ENCODE measurements at regions not wholly inside any gene's neighbourhood (a gene's known extent, or its start where the extent isn't known, plus 50 kb on each side); places are given as distances from the start of the nearest gene placed in this dataset.

DNA sequence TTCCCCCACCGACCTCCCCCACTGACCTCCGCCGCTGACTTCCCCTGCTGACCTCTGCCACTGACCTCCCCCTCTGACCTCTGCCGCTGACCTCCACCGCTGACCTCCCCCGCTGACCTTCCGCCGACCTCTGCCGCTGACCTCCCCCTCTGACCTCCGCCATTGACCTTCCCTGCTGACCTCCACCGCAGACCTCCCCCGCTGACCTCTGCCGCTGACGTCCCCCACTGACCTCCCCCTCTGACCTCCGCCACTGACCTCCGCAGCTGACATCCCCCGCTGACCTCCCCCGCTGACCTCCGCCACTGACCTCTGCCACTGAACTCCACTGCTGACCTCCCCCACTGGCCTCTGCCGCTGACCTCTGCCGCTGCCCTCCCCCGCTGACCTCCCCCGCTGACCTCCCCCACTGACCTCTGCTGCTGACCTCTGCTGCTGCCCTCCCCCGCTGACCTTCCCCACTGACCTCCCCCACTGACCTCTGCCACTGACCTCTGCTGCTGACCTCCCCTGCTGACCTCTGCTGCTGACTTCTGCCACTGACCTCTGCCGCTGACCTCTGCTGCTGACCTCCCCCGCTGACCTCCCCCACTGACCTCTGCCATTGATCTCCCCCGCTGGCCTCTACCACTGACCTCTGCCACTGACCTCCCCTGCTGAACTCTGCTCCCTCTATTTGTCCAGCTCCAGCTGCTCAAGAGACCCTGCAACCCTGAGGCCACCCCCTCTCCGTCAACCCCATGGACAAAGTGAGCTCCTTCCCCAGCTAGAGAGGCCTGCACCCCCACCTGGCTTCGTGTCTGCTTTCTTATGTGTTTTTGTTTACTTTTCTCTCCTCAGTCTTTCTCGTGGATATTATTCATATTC, 91.4 kb upstream of the AFDN start (continued):
- TF ChIP-seq ZNF720 (CRISPR knock-in tag; IDR thresholded peaks at IDR 0.05) = no peak
- no peak for TF ChIP-seq ZNF660 (CRISPR knock-in tag; IDR thresholded peaks at IDR 0.05; ENCODE audit: borderline replicate concordance, low read depth)
- TF ChIP-seq ATAD3A (CRISPR knock-in tag; IDR thresholded peaks at IDR 0.05) = no peak
- peak; percentile 56; the same call in 1 of the 2 replicates for TF ChIP-seq HOXA7 (CRISPR knock-in tag; IDR thresholded peaks at IDR 0.05)
- TF ChIP-seq, protein P1, sequence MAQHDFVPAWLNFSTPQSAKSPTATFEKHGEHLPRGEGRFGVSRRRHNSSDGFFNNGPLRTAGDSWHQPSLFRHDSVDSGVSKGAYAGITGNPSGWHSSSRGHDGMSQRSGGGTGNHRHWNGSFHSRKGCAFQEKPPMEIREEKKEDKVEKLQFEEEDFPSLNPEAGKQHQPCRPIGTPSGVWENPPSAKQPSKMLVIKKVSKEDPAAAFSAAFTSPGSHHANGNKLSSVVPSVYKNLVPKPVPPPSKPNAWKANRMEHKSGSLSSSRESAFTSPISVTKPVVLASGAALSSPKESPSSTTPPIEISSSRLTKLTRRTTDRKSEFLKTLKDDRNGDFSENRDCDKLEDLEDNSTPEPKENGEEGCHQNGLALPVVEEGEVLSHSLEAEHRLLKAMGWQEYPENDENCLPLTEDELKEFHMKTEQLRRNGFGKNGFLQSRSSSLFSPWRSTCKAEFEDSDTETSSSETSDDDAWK (CRISPR knock-in tag; IDR thresholded peaks at IDR 0.05) = no peak
- peak; percentile 91 for TF ChIP-seq AKAP8 (CRISPR knock-in tag; IDR thresholded peaks at IDR 0.05)
- TF ChIP-seq SNAPC2 (CRISPR knock-in tag; IDR thresholded peaks at IDR 0.05) = no peak
- no peak for TF ChIP-seq MED8 (CRISPR knock-in tag; IDR thresholded peaks at IDR 0.05; ENCODE audit: insufficient replicate concordance)
- TF ChIP-seq, protein P2, sequence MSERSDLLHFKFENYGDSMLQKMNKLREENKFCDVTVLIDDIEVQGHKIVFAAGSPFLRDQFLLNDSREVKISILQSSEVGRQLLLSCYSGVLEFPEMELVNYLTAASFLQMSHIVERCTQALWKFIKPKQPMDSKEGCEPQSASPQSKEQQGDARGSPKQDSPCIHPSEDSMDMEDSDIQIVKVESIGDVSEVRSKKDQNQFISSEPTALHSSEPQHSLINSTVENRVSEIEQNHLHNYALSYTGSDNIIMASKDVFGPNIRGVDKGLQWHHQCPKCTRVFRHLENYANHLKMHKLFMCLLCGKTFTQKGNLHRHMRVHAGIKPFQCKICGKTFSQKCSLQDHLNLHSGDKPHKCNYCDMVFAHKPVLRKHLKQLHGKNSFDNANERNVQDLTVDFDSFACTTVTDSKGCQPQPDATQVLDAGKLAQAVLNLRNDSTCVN (CRISPR knock-in tag; IDR thresholded peaks at IDR 0.05; ENCODE audit: borderline replicate concordance) = no peak
- TF ChIP-seq ZNF670 (CRISPR knock-in tag; IDR thresholded peaks at IDR 0.05; ENCODE audit: borderline replicate concordance) = peak; percentile 64
- no peak for TF ChIP-seq ISX (CRISPR knock-in tag; conservative IDR thresholded peaks at IDR 0.05)
- TF ChIP-seq MAFG (CRISPR knock-in tag; IDR thresholded peaks at IDR 0.05) = no peak
- TF ChIP-seq CENPX (CRISPR knock-in tag; IDR thresholded peaks at IDR 0.05) = no peak
- TF ChIP-seq EZH2 (conservative IDR thresholded peaks at IDR 0.05; ENCODE audit: low read depth, low read length) = no peak
- TF ChIP-seq, protein P3, sequence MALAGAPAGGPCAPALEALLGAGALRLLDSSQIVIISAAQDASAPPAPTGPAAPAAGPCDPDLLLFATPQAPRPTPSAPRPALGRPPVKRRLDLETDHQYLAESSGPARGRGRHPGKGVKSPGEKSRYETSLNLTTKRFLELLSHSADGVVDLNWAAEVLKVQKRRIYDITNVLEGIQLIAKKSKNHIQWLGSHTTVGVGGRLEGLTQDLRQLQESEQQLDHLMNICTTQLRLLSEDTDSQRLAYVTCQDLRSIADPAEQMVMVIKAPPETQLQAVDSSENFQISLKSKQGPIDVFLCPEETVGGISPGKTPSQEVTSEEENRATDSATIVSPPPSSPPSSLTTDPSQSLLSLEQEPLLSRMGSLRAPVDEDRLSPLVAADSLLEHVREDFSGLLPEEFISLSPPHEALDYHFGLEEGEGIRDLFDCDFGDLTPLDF (CRISPR knock-in tag; IDR thresholded peaks at IDR 0.05) = no peak
- TF ChIP-seq ZNF546 (CRISPR knock-in tag; conservative IDR thresholded peaks at IDR 0.05) = no peak
- peak; percentile 30 for TF ChIP-seq SRSF1 (optimal IDR thresholded peaks at IDR 0.05; ENCODE audit: low read depth, low read length)
- TF ChIP-seq, protein P4, sequence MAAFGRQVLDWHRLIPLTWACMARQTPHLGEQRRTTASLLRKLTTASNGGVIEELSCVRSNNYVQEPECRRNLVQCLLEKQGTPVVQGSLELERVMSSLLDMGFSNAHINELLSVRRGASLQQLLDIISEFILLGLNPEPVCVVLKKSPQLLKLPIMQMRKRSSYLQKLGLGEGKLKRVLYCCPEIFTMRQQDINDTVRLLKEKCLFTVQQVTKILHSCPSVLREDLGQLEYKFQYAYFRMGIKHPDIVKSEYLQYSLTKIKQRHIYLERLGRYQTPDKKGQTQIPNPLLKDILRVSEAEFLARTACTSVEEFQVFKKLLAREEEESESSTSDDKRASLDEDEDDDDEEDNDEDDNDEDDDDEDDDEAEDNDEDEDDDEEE (CRISPR knock-in tag; IDR thresholded peaks at IDR 0.05) = 0 out of 2 replicates have a peak, but pooled peaks have one; percentile 25
- no peak for TF ChIP-seq ZNF569 (CRISPR knock-in tag; IDR thresholded peaks at IDR 0.05; ENCODE audit: borderline replicate concordance)
- TF ChIP-seq, protein P5, sequence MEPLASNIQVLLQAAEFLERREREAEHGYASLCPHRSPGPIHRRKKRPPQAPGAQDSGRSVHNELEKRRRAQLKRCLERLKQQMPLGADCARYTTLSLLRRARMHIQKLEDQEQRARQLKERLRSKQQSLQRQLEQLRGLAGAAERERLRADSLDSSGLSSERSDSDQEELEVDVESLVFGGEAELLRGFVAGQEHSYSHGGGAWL (CRISPR knock-in tag; IDR thresholded peaks at IDR 0.05) = no peak
- peak; percentile 99 for TF ChIP-seq MEF2D (CRISPR knock-in tag; IDR thresholded peaks at IDR 0.05)
- no peak for TF ChIP-seq ZSCAN20 (CRISPR knock-in tag; IDR thresholded peaks at IDR 0.05; ENCODE audit: borderline replicate concordance)
- no peak for TF ChIP-seq ZNF180 (CRISPR knock-in tag; IDR thresholded peaks at IDR 0.05; ENCODE audit: borderline replicate concordance, low read depth)
- TF ChIP-seq ZZZ3 (CRISPR knock-in tag; IDR thresholded peaks at IDR 0.05; ENCODE audit: borderline replicate concordance) = no peak
- TF ChIP-seq JUN (CRISPR knock-in tag; IDR thresholded peaks at IDR 0.05) = peak; percentile 91
- TF ChIP-seq ZNF367 (CRISPR knock-in tag; IDR thresholded peaks at IDR 0.05; ENCODE audit: borderline replicate concordance) = no peak
